Cardiac muscle cell (in vitro differentiated cells and primary cell): ENCODE measurements at regions not wholly inside any gene's neighbourhood (a gene's known extent, or its start where the extent isn't known, plus 50 kb on each side); places are given as distances from the start of the nearest gene placed in this dataset.
A peak's percentile ranks its signal among the peaks of the same experiment; 100 is the strongest.

Experiments used
- DNase-seq, 2 donors: peaks; one replicate each; pipeline versions ENCODE4 v3.0.0 to v3.0.0-alpha.2; 2010 to 2017; ENCODE audit warnings: low read depth in 1 of 2, low spot score in 1 of 2
- H3K27ac ChIP-seq: fragments of 200-600 bp; sonication (generic); 2 replicates; pipeline ENCODE4 v1.5.1; 2016
- H3K27me3 ChIP-seq: fragments of 200-600 bp; sonication (generic); 2 replicates; pipeline ENCODE4 v1.6.0; 2016; ENCODE audit warnings: control low read depth
- H3K36me3 ChIP-seq: fragments of 200-600 bp; sonication (generic); 2 replicates; pipeline ENCODE4 v1.5.1; 2016; ENCODE audit warnings: control low read depth
- H3K4me1 ChIP-seq: fragments of 200-600 bp; sonication (generic); 2 replicates; pipeline ENCODE4 v1.8.1; 2017; ENCODE audit warnings: low read depth, mild to moderate bottlenecking, mixed run types
- H3K4me3 ChIP-seq: fragments of 200-600 bp; sonication (generic); 2 replicates; pipeline ENCODE4 v1.5.1; 2016; ENCODE audit warnings: mild to moderate bottlenecking
- H3K9me3 ChIP-seq: fragments of 200-600 bp; sonication (generic); 2 replicates; pipeline ENCODE4 v1.5.1; 2017; ENCODE audit warnings: low read depth, mild to moderate bottlenecking, control low read depth
- TF ChIP-seq, protein P1 (sequence below): IDR thresholded peaks from 2 replicates; pipeline ENCODE4 v1.5.1; 2012; ENCODE audit warnings: low read depth, mild to moderate bottlenecking, low read length

DNA sequence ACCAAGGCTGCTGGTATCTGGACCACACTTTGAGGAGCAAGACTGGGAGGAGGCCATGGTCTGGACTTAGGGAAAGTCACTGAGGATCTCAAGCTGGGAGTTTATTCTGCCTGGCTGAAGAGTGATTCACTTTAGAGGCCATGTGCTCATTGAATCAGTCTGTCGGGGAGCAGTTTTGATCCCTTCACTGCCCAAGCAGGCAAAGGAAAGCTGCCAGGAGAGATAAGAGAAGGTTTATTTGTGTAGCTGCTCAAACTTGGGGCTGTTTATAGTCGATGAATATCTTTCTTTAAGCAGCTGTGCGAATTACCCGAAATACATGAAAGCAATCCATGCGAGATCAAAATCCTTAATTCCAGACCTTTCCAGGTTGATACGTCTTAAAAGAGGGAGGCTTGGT, 544.4 kb upstream of the EEF2KMT start:
- Histone ChIP-seq H3K27ac (no peak overlapping the region), H3K27me3 (peaks cover 9% of the 10 kb centered on the region), H3K4me1 (no peaks in the 10 kb centered on the region), H3K4me3 (no peak overlapping the region), H3K9me3 (no peaks in the 10 kb centered on the region), H3K36me3 (no peaks in the 10 kb centered on the region)
- TF ChIP-seq, protein P1, sequence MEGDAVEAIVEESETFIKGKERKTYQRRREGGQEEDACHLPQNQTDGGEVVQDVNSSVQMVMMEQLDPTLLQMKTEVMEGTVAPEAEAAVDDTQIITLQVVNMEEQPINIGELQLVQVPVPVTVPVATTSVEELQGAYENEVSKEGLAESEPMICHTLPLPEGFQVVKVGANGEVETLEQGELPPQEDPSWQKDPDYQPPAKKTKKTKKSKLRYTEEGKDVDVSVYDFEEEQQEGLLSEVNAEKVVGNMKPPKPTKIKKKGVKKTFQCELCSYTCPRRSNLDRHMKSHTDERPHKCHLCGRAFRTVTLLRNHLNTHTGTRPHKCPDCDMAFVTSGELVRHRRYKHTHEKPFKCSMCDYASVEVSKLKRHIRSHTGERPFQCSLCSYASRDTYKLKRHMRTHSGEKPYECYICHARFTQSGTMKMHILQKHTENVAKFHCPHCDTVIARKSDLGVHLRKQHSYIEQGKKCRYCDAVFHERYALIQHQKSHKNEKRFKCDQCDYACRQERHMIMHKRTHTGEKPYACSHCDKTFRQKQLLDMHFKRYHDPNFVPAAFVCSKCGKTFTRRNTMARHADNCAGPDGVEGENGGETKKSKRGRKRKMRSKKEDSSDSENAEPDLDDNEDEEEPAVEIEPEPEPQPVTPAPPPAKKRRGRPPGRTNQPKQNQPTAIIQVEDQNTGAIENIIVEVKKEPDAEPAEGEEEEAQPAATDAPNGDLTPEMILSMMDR, result no peak
- DNase-seq, result no peak

DNA sequence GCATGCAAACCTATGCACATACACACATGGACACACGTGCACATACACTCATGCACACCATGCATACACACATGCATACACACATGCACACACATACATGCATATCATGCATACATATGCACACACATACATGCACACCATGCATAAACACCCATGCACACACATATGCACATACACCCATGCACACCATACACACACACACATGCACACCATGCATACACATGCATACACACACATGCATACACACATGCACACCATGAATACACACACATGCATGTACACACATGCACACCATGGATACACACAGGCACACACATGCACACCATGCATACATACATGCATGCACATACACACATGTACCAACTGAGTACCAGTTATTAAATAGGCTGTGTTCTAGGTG, 543.3 kb upstream of the EEF2KMT start:
- H3K9me3 ChIP-seq, result no peaks in the 10 kb centered on the region
- no peak overlapping the region for H3K27ac ChIP-seq
- H3K27me3 ChIP-seq, result peaks cover 9% of the 10 kb centered on the region
- TF ChIP-seq, protein P1, result no peak
- H3K36me3 ChIP-seq, result no peaks in the 10 kb centered on the region
- no peak for DNase-seq
- no peaks in the 10 kb centered on the region for H3K4me1 ChIP-seq
- no peak overlapping the region for H3K4me3 ChIP-seq

DNA sequence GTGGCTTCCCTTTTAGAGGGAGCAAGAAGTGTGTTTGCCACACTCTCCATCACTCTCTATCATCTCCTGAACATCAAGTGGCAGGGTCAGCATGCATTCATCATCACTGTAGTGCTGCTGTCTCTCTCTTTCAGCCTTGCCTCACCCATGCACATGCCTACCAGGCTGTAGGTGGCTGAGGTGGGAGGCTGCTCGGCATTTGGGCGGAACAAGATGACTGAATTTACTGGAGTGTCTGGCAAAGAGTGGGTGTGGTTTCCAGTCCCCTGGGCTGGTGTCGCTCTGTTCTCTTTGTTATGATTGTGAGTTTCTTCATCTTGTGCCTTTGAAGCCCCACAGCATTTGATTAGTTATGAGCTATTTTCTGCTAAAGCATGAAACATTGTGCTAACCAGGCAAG, 541.9 kb upstream of the EEF2KMT start:
- peaks cover 9% of the 10 kb centered on the region for H3K27me3 ChIP-seq
- H3K9me3 ChIP-seq, result no peaks in the 10 kb centered on the region
- no peak overlapping the region for H3K4me3 ChIP-seq
- no peaks in the 10 kb centered on the region for H3K36me3 ChIP-seq
- H3K4me1 ChIP-seq, result no peaks in the 10 kb centered on the region
- H3K27ac ChIP-seq, result no peak overlapping the region
- TF ChIP-seq, protein P1, result no peak
- DNase-seq, result no peak

DNA sequence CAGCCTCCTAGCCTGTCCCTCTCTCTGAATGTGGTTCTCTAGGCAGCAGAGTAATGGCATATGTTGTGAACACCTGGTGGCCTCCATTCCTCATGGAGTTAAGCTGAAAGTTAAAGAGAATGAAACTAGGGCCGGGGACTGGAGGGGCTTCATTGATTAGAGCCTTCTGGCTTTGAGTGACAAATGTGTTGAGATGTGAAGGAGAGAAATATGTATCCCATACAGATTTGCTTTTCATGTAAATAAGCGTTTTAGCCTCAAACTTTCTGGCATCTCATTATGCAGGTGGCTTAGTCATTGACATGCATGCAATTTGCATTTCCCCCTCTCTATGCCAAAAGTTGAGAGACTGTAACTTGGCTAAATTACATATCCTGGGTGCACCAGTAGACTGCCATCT, 537.7 kb upstream of the EEF2KMT start:
- Histone ChIP-seq H3K27ac (no peak overlapping the region), H3K4me3 (no peak overlapping the region), H3K36me3 (no peaks in the 10 kb centered on the region), H3K27me3 (peaks cover 4% of the 10 kb centered on the region), H3K4me1 (no peaks in the 10 kb centered on the region), H3K9me3 (no peaks in the 10 kb centered on the region)
- DNase-seq, result no peak
- TF ChIP-seq, protein P1, result no peak

DNA sequence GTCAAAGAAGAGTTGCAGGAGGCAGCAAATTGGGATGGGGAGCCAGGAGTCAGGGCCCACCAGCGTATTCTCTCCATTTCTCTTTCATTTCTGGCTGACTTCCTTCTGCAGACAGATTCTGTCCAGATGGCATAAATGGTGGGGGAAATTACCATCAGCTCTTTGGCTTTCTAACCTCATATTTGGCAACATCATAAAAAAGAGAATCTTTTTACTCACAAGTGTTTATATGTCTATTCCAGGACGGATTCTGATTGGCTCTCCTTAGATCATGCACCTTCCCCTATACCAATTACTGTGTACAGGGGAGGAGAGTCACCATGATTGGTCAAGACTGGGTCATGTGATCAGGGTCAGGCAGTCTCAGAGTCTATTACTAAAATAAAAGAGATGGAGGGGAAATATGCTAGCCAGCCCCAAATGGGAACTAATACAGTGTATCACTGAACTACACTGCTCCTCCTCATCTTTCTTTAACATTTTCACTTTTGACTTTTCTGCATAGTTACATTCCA, 537.1 kb upstream of the EEF2KMT start:
- Histone ChIP-seq H3K27me3 (peaks cover 4% of the 10 kb centered on the region), H3K4me3 (no peak overlapping the region), H3K27ac (no peak overlapping the region), H3K9me3 (no peaks in the 10 kb centered on the region), H3K4me1 (no peaks in the 10 kb centered on the region), H3K36me3 (no peaks in the 10 kb centered on the region)
- no peak for DNase-seq
- TF ChIP-seq, protein P1, result no peak

DNA sequence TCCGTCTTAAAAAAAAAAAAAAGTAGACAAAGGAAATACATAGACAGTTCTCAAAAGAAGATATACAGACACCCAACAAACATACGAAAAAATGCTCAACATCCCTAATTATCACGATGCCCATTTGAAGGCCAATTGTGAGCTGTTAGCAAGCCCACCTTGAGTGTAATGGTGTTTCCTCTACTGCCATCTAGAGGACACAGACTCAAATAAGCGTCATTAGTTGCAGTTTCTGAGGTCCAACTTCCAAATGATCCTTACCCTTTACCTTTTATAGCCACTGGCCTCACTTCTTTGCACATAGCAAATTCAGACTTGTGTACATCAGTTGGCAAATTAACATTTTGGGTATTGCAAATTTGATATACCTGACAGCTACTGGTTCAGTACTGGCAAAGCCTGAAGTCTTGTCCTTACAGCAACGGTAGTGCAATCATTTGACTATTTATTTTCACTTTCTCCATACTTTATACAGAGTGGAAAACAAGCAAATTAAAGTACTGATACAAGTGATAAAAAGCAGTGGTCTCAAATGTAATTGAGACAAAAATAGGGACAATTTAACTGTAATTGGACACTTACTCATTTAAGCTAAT, 536.3 kb upstream of the EEF2KMT start:
- no peaks in the 10 kb centered on the region for H3K4me1 ChIP-seq
- TF ChIP-seq, protein P1, result no peak
- H3K9me3 ChIP-seq, result no peaks in the 10 kb centered on the region
- H3K27ac ChIP-seq, result no peak overlapping the region
- no peaks in the 10 kb centered on the region for H3K36me3 ChIP-seq
- peak; percentile 4 to 71 for DNase-seq
- no peak overlapping the region for H3K4me3 ChIP-seq
- peaks cover 4% of the 10 kb centered on the region for H3K27me3 ChIP-seq
